Left lung (tissue), 4 donors: ENCODE measurements at regions not wholly inside any gene's neighbourhood (a gene's known extent, or its start where the extent isn't known, plus 50 kb on each side); places are given as distances from the start of the nearest gene placed in this dataset.

ENCODE experiments used
- ATAC-seq: fragments of 200-7000 bp; cut with Tn5 transposase; one replicate; pipeline ENCODE4 v1.9.1; 2020; ENCODE audit warnings: moderate library complexity
- DNase-seq, 4 donors: peaks; one replicate each; pipeline ENCODE4 v3.0.0-alpha.2; 2013 to 2020
- H3K27ac ChIP-seq, 2 donors: fragments of 200-600 bp; sonication (generic) in 1 of 2; one replicate each; pipeline versions ENCODE4 v1.5.0 to v1.8.0; 2020 to 2021
- H3K27me3 ChIP-seq, 2 donors: fragments of 200-600 bp; sonication (generic) in 1 of 2; one replicate each; pipeline versions ENCODE4 v1.5.0 to v1.8.0; 2020 to 2021
- H3K36me3 ChIP-seq, 2 donors: fragments of 200-600 bp; sonication (generic) in 1 of 2; one replicate each; pipeline versions ENCODE4 v1.5.0 to v1.8.0; 2020 to 2021
- H3K4me1 ChIP-seq, 2 donors: fragments of 200-600 bp; one replicate each; pipeline ENCODE4 v1.8.0; 2021
- H3K4me3 ChIP-seq, 2 donors: fragments of 200-600 bp; sonication (generic) in 1 of 2; one replicate each; pipeline versions ENCODE4 v1.5.0 to v1.8.0; 2020 to 2021; ENCODE audit warnings: mild to moderate bottlenecking in 1 of 2
- H3K9me3 ChIP-seq, 2 donors: fragments of 200-600 bp; sonication (generic) in 1 of 2; one replicate each; pipeline versions ENCODE4 v1.5.0 to v1.8.0; 2020 to 2021
- CTCF ChIP-seq, 2 donors: fragments of 200-600 bp; sonication (generic) in 1 of 2; IDR thresholded peaks; one replicate each; pipeline versions ENCODE4 v1.5.0 to v1.8.0; 2021; ENCODE audit warnings: antibody characterized with exemption in 2 of 2
- intact Hi-C, 2 donors: fragments of 100-400 bp; cut with DNase I; formaldehyde crosslinking; loops; one replicate each; pipeline versions ENCODE4 v1.11.2 to v1.14.2; 2022
- donor health status: DM: no; HTN: yes; CAD: no.
- donor health status: DM: no; HTN: no; CAD: no.

GRCh38 chr20:24334830-24335229 lies 134.6 kb upstream of the SYNDIG1 start:
- DNase-seq (no peak), ATAC-seq (no peak)
- no peaks in the 10 kb centered on the region for H3K9me3 ChIP-seq
- intact Hi-C loops: no loop called here
- no peaks in the 10 kb centered on the region for H3K4me1 ChIP-seq
- H3K27me3 ChIP-seq: no peaks in the 10 kb centered on the region
- no peak overlapping the region for H3K4me3 ChIP-seq
- no peaks in the 10 kb centered on the region for H3K36me3 ChIP-seq
- H3K27ac ChIP-seq: no peak overlapping the region
- no peak for TF ChIP-seq CTCF (IDR thresholded peaks at IDR 0.05)

- H3K36me3 ChIP-seq: no peaks in the 10 kb centered on the region
- H3K27ac ChIP-seq: no peak overlapping the region
- no peak for DNase-seq
- no peak overlapping the region for H3K4me3 ChIP-seq
- no peak for TF ChIP-seq CTCF (IDR thresholded peaks at IDR 0.05)
- ATAC-seq: no peak
- H3K4me1 ChIP-seq: no peaks in the 10 kb centered on the region
- H3K9me3 ChIP-seq: no peaks in the 10 kb centered on the region
- no peaks in the 10 kb centered on the region for H3K27me3 ChIP-seq
- intact Hi-C loops: no loop called here
These were observed 136.5 kb upstream of the SYNDIG1 start for GRCh38 chr20:24332956-24333355.

- H3K36me3 ChIP-seq: no peaks in the 10 kb centered on the region
- no peaks in the 10 kb centered on the region for H3K9me3 ChIP-seq
- TF ChIP-seq CTCF (IDR thresholded peaks at IDR 0.05): no peak
- H3K4me1 ChIP-seq: no peaks in the 10 kb centered on the region
- no peaks in the 10 kb centered on the region for H3K27me3 ChIP-seq
- intact Hi-C loops: no loop called here
- ATAC-seq (no peak), DNase-seq (no peak)
- no peak overlapping the region for H3K4me3 ChIP-seq
- H3K27ac ChIP-seq: no peak overlapping the region
These were observed 137.5 kb upstream of the SYNDIG1 start for GRCh38 chr20:24331939-24332338.

GRCh38 chr20:24328901-24329300 lies 140.5 kb upstream of the SYNDIG1 start:
- Histone ChIP-seq H3K36me3 (no peaks in the 10 kb centered on the region), H3K4me1 (no peaks in the 10 kb centered on the region), H3K4me3 (no peak overlapping the region), H3K27me3 (no peaks in the 10 kb centered on the region), H3K27ac (no peak overlapping the region), H3K9me3 (no peaks in the 10 kb centered on the region)
- ATAC-seq: no peak
- no peak for DNase-seq
- TF ChIP-seq CTCF (IDR thresholded peaks at IDR 0.05): no peak
- intact Hi-C loops: no loop called here

GRCh38 chr20:24321973-24322372 lies 147.5 kb upstream of the SYNDIG1 start:
- no peaks in the 10 kb centered on the region for H3K36me3 ChIP-seq
- ATAC-seq: no peak
- H3K27ac ChIP-seq: no peak overlapping the region
- H3K27me3 ChIP-seq: peaks cover 0 to 16% of the 10 kb centered on the region in 2 donors
- no peaks in the 10 kb centered on the region for H3K9me3 ChIP-seq
- intact Hi-C loops: no loop called here
- no peak for DNase-seq
- no peak overlapping the region for H3K4me3 ChIP-seq
- no peaks in the 10 kb centered on the region for H3K4me1 ChIP-seq
- TF ChIP-seq CTCF (IDR thresholded peaks at IDR 0.05): no peak
